OCI-LY1 (cell line): ENCODE measurements at regions not wholly inside any gene's neighbourhood (a gene's known extent, or its start where the extent isn't known, plus 50 kb on each side); places are given as distances from the start of the nearest gene placed in this dataset.

Experiments
- EZH2 ChIP-seq: fragments of 200-600 bp; sonication (generic), shearing (Covaris generic); IDR thresholded peaks from 2 replicates; pipeline ENCODE4 v1.8.0; 2017; ENCODE audit warnings: borderline replicate concordance, mixed run types, mild to moderate bottlenecking, antibody characterized with exemption, low read length, moderate library complexity, mixed read lengths
- TF ChIP-seq, protein P1 (sequence below): fragments of 200-600 bp; sonication (generic), shearing (Covaris generic); IDR thresholded peaks from 2 replicates; pipeline ENCODE4 v1.5.1; 2017; ENCODE audit warnings: mild to moderate bottlenecking, antibody characterized with exemption, low read length, moderate library complexity, mixed read lengths

DNA sequence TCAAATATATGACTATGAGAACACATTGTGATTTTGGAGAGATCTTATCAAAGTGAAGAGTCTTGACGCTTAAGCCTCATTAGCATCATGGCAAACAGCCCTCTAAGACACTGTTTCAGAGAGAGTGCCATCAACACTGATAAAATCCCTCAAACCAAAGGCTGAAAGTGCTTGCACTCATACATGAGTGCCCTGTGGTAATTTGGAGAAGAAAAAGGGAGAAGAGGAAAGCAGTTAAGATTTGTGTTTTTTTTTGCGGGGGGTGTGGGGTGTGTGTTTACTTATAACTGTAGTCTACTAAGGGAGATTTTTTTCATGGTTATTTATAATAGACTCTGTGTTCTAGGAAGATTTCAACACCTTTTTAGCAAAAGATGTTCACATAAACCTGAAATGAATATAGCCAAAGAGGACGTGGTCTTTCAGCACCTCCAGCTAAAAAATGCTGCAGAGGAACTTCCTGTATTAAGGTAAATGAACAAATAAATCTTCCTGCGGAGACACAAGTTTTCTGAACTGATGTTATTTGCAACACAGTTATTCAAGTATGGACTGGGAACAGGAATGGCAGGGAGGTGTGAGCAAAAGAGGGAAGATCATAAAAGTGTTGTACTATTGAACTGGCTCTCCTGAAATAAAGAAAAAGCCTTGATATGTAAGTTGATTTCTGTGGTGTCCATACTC is 81.9 kb upstream of the TGFBR2 start:
- TF ChIP-seq, protein P1, sequence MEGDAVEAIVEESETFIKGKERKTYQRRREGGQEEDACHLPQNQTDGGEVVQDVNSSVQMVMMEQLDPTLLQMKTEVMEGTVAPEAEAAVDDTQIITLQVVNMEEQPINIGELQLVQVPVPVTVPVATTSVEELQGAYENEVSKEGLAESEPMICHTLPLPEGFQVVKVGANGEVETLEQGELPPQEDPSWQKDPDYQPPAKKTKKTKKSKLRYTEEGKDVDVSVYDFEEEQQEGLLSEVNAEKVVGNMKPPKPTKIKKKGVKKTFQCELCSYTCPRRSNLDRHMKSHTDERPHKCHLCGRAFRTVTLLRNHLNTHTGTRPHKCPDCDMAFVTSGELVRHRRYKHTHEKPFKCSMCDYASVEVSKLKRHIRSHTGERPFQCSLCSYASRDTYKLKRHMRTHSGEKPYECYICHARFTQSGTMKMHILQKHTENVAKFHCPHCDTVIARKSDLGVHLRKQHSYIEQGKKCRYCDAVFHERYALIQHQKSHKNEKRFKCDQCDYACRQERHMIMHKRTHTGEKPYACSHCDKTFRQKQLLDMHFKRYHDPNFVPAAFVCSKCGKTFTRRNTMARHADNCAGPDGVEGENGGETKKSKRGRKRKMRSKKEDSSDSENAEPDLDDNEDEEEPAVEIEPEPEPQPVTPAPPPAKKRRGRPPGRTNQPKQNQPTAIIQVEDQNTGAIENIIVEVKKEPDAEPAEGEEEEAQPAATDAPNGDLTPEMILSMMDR = no peak
- TF ChIP-seq EZH2 = no peak
